ENCODE measurements at regions not wholly inside any gene's neighbourhood (a gene's known extent, or its start where the extent isn't known, plus 50 kb on each side); places are given as distances from the start of the nearest gene placed in this dataset.
A peak's percentile ranks its signal among the peaks of the same experiment; 100 is the strongest.
"Not testable (repeated sequence)": the region's sequence is repeated elsewhere in the genome, so short reads cannot be mapped to it uniquely, and the experiment has no call there.

DNA sequence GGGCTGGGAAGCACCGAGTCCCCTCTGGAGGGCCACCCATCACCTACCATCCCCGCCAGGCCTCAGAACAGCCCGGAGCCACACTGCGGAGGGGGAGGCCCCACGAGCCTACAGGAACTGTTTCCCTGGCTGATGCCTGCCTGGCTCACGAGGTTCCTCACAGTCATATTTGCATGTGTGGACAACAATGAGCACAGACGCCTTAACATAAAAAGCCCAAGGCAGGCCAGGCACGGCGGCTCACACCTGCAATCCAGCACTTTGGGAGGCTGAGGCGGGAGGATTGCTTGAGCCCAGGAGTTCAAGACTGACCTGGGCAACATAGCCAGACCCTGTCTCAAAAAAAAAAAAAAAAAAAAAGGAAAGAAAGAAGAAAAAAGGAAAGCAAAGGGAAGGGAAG lies 125.9 kb downstream of the FAM53A start:
- DNase-seq = no peak

DNA sequence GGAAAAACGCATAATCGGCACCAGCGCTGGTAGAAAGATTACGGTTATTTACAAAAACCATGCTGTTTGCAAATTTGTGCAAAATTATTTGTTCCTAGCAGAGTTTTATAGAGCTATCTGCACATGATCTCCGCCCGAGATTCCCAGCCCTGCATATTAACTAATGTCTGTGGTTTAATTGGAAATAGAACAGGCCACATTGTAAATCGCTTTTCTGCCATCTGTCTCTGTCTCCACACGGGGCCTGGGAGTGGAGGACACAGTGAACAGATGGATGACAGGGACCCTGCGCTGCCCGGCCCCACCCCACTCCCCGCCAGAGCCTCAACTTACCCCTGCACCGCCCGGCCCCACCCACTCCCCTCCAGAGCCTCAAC lies 126.9 kb downstream of the FAM53A start:
- no peak for DNase-seq

DNA sequence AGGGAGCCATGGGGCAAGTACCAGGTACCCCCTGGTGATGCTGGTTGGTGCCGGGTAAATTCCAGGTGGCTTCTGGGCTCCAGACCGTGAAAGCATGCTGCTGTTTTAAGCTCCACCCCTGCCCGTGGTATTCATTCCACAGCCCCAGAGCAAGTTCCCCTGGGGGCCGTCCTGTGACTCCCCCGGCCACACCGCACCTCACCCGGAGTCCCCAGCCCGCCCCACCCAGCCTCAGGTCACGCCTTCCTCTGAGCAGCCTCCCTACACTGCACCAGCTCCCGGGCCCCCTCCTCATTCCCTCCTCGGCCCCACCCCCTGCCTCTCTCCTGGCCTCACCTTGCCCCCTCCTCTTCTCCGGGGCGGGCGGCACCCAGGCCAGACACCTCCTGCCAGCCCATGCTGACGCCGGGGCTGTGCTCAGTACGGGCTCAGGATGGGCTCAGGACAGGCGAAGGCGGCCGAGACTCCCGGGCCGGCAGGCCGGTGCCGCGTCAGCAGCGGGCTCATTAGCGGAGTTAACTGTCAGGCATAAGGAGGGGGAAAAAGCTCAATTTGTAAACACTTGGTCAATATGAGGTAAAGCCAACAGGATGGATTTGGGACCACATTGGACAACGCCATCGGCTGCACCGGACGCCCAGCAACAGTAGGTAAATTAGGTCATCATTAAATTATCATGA lies 127.4 kb downstream of the FAM53A start:
- DNase-seq = no peak

DNA sequence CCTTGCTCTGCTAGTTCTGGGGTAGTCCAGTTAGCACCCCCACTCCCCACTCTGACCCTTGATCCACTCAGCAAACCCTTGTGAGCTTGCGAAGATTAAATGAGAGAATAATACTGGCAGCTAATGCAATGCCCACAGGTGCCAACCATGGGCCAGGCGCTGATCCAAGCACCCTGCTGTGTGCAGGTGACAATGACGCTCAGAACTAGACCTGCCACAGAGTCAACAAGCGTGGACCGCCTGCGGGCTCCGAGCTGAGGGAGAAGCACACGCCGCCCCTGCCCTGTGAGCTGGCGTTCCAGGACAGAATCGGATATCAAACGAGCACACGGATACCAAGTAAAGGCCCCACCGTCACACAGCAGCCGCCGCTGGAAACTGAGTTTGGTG lies 129.2 kb downstream of the FAM53A start:
- DNase-seq = no peak

DNA sequence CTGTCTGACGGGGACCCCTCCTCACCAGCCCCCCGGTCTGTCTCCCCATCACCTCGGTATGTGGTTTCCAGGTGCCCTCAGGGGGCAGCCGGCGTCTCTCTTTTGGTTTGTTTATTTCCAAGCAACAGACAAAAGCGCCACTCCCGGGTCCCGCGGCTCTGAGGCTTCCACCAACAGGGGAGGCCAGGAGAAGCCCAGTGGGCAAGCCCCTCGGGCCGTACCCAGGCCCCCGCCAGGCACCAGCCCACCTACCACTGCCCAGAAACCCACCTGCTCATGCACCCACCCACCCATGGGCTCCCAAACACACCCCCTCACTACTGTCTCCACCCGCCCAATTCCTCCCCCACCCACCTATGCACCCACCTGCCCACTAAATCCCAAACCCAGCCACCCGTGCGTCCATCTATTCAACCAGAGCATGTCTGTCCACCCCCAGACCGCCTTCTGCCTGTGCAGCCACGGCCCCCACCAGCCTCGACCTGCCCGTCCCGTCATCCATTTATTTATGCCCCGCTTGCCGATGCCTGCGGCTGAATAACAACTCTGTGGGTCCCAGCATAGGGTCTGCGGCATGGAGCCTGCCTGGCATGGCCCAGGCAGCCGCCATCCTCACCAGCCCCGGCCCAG lies 129.8 kb downstream of the FAM53A start:
- no peak for DNase-seq

DNA sequence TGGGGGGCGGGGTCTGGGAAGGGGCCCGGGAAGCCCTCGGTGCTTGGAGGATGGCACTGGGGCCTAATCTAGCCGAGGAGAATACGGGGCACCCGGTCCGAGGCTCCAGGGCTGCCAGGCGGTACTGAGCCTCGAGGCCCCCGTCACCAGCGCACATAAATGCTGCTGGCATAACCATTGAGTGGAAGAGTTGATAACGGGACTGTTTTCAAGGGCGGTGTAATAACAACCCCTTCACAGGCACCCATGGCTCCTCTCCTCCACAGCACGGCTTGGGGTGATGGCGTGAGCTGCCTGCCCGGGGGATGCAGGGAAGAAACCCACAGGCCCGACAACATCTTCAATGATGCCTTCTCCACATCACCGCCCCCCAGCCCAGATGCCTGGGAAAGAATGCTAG lies 130.7 kb downstream of the FAM53A start:
- no peak for DNase-seq

DNA sequence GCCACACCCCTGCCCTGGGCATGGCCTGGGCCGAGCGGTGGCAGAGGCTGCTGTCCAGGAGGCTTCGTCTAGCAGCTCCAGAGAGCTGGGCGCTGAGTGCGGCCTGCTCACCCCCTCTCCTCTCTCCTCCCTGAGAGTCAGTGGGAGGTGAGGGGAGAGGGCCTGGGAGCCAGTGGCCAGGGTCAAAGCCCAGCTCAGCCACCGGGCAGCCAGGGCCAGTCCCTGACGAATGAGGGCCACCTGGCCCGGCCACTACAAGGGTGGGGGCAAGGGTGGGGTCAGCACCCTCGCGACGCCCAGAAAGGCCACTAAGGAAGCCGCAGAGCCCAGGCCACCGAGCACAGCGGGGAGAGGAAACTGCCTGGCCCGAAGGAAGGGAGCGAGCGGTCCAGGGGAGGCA lies 131.7 kb downstream of the FAM53A start:
- DNase-seq = no peak

DNA sequence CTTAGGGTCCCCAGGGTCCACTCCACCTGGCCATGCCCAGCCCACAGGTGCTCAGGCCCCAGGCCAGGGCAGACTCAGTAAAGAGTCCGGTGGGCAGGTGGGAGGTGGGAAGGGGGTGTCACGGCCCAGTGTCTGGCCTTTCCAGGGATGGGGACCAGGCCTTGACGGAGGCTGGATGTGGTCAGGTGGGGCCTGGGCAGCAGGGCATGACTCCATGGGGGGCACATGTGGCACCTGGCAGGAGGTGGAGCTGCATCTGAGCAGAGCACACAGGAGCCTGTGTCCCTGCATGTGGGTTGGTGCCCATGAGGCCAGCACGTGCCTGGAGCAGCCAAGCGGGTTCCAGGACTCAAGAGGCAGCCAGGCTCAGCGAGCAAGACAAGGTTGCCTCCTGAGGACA lies 132.9 kb downstream of the FAM53A start:
- DNase-seq = no peak

DNA sequence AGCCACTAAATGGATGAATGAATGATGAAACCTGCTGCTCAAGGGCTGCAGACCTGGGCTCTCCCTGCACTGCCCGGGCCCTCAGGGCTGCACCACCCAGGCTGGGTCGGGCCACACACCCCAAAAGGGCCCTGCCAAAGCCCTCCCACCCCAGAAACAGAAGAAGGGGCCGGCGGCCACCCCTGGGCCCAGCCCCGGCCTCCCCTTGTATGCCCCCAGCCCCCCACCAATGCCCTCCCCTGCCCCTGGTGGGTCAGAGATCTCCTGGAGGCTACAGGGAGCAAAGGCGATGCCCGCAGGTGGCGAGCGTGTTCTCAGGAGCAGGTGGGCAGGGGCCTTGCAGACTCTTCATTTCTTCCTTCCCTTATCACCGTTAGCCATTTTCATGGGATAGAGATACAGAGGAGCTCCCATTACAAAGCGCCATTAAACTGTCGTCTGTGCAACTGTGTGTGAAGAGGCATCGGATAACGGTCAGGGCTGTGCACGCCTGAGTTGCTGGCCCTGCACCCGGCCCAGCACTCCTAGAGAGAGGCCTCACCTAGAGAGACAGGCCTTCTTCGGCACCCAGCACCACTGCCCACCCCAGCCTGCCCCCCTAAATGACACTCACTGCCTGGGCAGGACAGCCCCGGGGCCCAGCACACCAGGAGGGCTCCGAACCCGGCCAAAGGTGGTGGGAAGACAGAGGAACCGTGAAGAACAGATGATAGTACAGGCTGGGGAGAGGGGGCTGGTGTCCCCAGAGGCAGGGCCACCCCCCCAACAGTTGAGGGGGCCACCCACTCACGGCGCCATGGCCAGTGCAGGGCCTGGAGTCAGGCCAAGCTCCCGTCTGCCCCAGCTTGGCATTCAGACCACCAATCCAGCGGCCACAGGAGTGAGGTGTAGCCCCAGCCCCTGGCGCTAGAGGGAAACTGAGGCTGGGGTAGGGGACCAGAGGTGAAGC lies 133.7 kb downstream of the FAM53A start:
- no peak for DNase-seq

DNA sequence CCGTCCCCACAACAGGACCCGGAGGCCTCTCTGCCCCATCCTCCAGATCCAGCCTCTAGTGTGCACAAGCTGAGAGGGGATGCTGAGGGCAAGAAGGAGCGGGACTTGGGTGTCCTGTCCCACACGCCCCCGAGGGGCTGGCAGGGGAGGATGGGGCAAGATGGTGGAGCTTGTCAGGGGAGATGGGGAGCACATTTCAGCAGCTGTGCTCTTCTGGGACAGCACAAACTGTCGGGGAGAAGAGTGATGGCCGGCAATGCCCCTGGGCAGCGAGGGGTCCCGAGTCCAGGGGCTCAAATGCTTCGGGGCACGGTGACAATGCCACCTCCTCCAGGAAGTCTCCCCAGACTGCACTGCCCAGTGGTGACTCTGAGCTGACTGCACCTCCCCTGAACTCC lies 134.5 kb downstream of the FAM53A start:
- no peak for DNase-seq

DNA sequence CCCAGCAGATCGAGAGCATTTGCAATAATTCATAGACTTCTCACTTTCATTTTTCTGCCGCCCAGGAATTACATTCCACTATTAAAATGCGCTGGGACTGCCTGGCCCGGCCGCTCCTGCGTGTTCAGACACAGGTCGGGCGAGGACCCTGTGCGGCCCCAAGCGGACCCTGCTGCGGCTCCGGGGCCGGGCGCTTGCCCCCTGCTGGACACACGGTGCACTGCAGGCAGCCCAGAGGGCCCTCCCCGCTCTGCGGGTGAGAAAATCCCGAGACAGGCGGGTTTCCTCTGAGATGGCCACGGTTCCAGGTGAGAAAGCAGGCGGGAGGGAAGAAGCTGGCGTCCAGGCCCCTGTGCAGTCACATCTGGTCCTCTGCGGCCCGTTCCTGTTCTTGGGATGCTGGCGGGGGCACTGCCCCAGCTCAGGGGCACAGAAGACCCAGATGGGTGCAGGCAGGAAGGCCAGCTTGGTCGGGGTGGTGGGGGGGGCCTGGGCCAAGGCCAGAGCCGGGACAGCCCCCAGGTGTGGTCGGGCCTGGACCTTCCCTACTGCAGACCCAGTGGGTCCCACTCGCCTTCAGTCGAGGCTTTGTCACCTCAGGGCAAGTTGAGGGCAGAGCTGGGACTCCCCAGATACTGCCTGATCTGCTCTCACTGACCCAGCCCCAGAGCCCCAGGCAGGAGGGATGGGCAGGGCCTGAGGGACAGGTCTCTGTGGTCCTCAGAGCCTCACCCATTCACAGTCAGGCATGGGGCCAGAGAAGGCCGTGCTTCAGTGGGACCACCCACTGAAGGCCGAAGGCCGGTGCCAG lies 135.1 kb downstream of the FAM53A start:
- not testable (repeated sequence) for DNase-seq

DNA sequence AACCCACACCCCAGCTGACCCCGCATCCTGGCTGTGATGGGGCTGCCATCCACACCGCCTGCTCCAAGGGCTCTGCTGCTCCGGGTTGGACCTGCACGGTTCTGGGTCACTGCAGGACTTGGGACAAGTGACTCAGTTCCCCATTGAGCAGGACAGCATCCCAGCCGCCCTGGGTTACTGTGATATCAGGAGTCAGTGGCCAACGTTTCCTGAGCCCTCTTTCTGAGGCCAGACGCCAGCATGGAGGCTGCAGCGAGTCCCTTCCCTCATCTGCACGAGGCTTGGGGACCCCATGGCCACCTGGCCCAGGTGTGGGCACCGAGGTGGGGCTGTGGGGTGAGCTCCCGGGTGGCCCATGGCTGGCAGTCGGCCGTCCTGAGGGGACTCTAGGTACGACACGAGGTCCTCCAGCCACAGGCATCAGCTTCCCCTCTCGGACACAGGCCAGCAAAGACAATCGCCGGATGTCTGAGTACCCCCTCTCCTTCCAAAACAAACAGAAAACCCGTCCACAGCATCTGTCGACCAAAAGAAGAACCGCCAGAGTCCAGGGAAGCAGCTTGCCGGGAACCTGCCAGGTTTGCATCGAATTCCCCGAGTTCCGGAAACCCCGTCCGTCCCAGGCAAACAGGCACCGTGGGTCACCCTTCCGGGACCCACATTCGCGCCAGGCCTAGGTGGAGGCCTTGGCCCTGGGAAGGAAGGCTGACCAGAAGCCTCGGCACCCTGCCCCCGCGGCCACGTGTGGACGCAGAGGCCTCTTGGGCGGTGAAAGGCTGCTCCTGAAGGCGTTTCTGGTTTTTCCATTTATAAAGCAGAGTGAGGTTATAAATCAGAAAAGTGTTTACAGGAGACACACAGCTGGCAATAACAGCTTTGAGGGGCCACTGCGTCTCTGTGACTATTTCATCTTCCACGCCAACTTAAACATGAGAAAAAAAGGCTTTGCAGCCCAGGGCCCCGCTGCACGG lies 136.0 kb downstream of the FAM53A start:
- DNase-seq = no peak

DNA sequence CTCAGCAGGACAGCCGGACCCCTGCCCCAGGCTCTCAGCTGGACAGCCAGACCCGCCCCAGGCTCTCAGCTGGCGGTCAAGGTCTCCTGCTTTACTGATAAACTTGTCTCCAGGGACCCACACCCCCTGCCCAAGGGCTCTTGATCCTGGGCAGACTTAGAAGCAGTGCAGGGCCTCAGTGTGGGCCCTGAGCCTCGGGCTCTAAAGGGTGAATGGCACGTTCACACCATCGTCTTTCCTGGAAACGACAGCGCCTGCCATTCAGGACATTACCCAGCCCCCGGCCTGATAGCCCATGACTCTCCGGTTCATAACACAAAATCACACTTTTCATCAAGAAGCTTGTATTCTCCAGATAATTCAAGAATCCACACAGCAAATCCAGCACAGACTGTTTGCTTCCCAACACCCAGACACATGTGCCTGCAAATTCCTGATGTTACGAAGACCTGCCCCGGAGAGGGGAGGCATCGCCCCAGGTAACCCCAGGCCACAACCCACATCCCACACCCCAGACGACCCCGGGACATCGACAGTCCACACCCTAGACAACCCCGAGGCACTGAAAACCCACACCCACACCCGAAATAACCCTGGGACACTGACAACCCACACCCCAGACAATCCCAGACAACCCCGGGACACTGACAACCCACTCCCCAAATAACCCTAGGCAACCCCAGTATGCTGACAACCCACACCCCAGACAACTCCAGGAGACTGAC lies 136.8 kb downstream of the FAM53A start:
- DNase-seq = no peak

DNA sequence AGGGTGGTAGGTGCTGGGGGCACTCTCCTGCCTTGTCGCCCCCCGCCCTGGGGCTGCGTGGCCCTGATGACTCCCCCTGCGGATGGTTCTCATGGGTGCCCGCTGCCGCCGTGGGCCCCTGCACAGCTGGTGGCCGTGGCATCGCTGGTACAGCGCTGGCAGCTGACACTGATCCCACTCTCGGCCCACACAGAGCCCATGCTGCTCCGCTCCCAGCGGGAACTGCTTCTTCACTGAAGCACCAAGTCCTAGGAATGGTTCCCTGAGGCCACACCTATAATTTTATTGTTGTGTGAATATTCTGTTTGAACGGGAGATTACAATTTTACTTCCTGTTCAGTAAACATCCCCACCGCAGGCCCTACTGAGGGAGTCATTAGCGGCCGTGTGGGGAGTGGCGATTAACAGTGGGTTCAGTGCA lies 138.6 kb upstream of the NKX1-1 start:
- peak; percentile 4 for DNase-seq

DNA sequence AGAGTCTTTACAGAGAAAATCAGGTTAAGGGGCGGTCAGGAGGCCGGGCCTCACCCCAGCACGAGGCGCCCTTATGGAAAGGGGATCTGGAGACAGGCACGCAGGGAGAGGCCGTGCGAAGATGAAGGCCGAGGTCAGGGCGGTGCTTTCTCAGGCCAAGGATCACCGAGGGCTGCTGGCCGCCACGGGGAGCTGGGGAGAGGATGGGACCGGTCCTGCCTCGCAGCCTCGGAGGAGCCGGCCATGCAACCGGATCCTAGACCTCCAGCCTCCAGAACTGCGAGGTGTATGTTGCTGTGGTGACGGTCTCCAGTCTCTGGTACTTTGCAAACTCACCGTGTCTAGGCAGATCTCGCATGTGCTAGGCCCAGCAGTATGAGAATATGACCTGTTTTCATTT lies 138.2 kb upstream of the NKX1-1 start:
- not testable (repeated sequence) for DNase-seq

DNA sequence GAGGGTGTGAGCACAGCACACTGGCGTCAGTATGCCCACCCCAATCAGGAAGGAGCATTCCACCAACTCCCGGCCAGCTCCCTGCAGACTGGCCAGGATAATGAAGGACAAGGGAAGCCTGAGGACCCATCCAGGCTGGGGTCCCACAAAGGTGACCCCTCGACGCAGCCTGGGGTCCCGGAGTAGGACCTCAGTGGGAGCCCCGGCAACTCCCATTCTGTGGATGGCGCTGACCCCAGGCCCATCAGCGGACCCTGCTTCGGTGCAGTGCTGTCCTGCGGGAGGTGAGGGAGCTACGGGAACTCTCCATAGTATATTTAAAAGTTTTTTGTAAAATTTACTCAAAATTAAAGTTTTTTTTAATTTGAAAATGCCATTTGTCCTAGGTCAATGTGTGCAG lies 137.7 kb upstream of the NKX1-1 start:
- no peak for DNase-seq

DNA sequence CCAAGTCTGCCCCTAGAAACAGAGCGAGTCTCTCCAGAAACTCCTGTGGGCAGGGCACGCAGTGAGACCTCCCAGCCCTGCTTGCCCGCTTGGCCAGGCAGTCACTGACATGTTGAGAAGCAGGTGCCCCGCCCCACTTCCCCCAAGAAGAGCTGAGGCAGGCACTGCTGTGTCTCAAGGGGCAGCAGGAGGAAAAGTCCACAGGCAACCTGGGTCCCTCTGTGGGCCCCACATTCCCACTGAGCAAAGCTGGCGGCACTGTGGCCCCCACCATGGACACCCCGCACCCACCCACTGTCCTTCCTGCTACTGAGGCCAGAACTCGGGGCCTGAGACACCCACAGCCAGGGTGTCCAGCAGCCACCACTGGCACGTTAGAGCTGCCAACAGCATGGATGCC lies 137.3 kb upstream of the NKX1-1 start:
- DNase-seq = no peak

DNA sequence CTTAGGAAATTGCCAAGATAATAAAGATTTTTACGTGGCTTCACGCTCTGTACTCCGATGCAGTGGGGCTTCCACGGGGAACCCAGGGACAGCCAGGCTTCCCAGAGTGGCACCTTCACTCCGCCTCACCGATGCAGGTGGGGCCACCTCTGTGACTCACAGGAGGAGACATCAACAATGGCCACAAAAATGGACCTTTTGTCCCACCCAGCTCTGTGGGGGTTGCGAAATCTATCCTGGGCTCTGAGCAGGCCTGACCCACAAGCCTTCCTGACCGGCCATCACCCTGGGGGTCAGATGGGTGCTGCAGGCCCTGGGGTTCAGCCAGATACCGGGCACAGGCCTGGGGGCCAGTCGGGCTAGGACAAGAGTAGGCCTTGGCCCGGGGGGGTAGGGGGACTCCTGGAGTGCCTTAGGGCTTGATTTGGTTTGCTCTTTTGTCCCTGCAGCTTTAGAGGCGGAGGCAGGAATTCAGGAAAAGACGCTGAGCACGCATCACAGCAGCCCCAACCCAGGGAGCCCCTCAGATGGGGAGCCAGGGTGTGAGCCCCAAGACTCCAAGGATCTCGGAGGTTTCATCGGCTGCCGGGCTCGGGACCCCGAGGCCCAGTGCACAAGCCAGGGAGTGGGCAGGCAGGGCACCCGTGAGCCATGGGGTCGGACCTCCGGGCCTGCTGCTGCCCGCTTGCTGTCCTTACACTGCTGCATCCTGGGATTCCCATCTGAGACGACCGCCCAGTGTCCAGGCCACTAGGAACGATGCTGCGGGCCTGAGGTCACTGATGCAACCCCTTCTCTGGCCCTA lies 136.5 kb upstream of the NKX1-1 start:
- no peak for DNase-seq

DNA sequence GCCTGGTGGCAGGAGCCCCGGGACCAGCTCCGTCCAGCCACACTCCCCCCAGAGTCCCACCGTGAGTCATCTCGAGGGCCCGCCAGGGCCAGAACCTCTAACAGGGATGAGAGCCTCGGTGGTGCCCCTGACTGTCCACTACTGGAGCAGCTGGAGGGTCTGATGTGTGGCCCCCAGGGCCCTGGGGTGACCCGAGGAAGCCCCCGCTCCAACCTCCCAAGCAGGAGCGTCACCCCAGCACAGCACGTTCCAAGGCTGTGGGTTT lies 135.9 kb upstream of the NKX1-1 start:
- no peak for DNase-seq

DNA sequence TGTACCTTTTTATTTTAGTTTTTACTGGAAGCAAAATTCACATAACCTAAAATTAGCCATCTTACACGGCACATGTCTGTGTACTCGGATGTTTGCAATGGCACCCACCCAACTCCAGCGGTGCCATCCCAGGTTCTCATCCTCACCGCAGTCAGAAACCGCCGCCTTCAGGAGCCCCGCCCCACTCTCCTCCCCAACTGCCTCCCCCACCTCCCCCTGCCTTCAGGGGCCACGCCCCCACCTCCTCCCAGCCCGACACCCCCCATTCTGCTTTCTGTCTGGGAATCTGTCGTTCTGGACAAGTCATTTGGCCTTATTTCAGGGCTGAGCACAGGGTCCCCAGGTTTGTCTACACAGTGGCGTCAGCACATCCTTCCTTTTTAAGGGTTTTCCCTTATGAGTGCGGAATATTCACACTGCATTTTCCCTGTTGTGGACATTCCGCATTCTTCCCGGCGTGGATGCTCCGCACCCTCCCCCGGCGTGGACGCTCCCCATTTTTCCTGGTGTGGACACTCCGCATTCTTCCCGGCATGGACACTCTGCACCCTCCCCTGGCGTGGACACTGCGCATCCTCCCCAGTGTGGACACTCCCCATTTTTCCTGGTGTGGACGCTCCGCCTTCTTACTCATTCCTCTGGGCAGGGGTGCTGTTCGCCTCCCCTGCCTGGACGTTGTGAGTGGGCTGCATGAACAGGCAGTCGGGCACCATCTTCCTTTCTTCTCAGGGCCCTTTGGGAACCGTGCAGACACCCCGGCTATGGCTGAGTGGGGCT lies 135.4 kb upstream of the NKX1-1 start:
- DNase-seq = no peak

All from KG1 (cell line).